ENCODE measurements at regions not wholly inside any gene's neighbourhood (a gene's known extent, or its start where the extent isn't known, plus 50 kb on each side); places are given as distances from the start of the nearest gene placed in this dataset.
"Not testable (repeated sequence)": the region's sequence is repeated elsewhere in the genome, so short reads cannot be mapped to it uniquely, and the experiment has no call there.

- TF ChIP-seq CTCF (IDR thresholded peaks at IDR 0.05; ENCODE audit: extremely low read depth, missing control alignments) = no peak
- DNase-seq (ENCODE audit: low spot score) = no peak
Measured at GRCh38 chr1:24250224-24250623, 63.1 kb upstream of the IFNLR1 start.

GRCh38 chr1:24248859-24249258 is 61.8 kb upstream of the IFNLR1 start:
- no peak for TF ChIP-seq CTCF (IDR thresholded peaks at IDR 0.05; ENCODE audit: extremely low read depth, missing control alignments)
- DNase-seq (ENCODE audit: low spot score) = no peak

GRCh38 chr1:24247337-24247736 is 60.2 kb upstream of the IFNLR1 start:
- not testable (repeated sequence) for DNase-seq (ENCODE audit: low spot score)

GRCh38 chr1:24244519-24245268 is 57.6 kb upstream of the IFNLR1 start:
- TF ChIP-seq CTCF (IDR thresholded peaks at IDR 0.05; ENCODE audit: extremely low read depth, missing control alignments) = no peak
- no peak for DNase-seq (ENCODE audit: low spot score)

GRCh38 chr1:24237750-24238395 is 50.8 kb upstream of the IFNLR1 start:
- no peak for DNase-seq (ENCODE audit: low spot score)
- TF ChIP-seq CTCF (IDR thresholded peaks at IDR 0.05; ENCODE audit: extremely low read depth, missing control alignments) = no peak

- no peak for TF ChIP-seq CTCF (IDR thresholded peaks at IDR 0.05; ENCODE audit: extremely low read depth, missing control alignments)
- no peak for DNase-seq (ENCODE audit: low spot score)
Measured at GRCh38 chr1:24236789-24237371, 49.8 kb upstream of the IFNLR1 start.

Data from GM20000 (cell line).